T-helper 17 cell (primary cell): ENCODE measurements at regions not wholly inside any gene's neighbourhood (a gene's known extent, or its start where the extent isn't known, plus 50 kb on each side); places are given as distances from the start of the nearest gene placed in this dataset.

Source experiments
- ATAC-seq: fragments of 150-1000 bp; cut with Tn5 transposase; 2 replicates; pipeline ENCODE4 v1.10.0; 2021; ENCODE audit warnings: mild to moderate bottlenecking, moderate library complexity
- DNase-seq, 3 donors: peaks; one replicate each; pipeline versions ENCODE4 v3.0.0 to v3.0.0-alpha.2; 2020 to 2021
- H3K9me3 ChIP-seq: one replicate; pipeline ENCODE4 v1.7.0; 2013; ENCODE audit warnings: low read length, mild to moderate bottlenecking; ENCODE audit not compliant: control insufficient read depth, poor library complexity, severe bottlenecking
- H3K27ac Mint-ChIP-seq: one replicate; pipeline ENCODE4 v1.8.0; 2022; ENCODE audit warnings: mild to moderate bottlenecking, moderate library complexity, mixed read lengths
- H3K27me3 Mint-ChIP-seq: one replicate; pipeline ENCODE4 v1.8.0; 2022; ENCODE audit warnings: mixed read lengths
- H3K36me3 Mint-ChIP-seq: one replicate; pipeline ENCODE4 v1.8.0; 2022; ENCODE audit warnings: low read depth, mixed read lengths
- H3K4me1 Mint-ChIP-seq: one replicate; pipeline ENCODE4 v1.8.0; 2022; ENCODE audit warnings: mild to moderate bottlenecking, mixed read lengths
- H3K4me3 Mint-ChIP-seq: one replicate; pipeline ENCODE4 v1.8.0; 2022; ENCODE audit warnings: mild to moderate bottlenecking, moderate library complexity, mixed read lengths

DNA sequence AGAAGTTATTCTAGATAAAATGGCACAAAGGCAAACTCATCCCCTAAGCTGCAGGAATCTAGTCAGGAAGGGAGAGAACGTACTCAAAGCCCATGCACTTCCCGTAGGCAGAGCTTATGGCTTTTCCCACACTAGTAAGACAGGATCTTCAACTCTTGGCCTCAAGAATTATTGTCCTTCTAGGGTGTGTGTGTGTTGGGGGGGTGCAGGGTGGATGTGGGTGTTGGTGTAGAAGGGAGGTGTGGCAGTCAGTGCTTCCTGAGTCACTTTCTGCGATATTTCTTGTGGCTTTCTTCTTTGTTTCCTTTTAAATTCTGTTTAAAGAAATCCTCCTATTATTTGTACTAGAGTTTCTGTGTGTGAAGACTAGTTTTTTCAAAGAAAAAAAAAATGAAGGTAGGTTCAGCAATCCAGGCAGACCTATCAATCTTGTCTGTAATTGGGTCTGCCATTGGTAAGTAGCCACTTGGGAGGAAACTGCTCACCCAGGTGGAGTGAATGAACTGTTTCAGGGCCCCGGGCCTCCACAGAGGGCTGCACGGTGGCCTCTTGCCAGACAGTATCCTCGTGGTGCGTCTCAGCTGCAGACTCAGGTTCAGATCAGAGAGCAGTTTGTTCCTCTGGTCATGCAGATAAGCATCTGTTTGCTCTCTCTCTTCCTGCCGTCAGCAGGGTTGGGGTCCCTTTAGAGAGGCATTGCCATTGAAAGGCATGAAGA is 131.9 kb downstream of the NPR3 start:
- Mint-ChIP-seq H3K27me3 (no peaks in the 10 kb centered on the region), H3K36me3 (no peaks in the 10 kb centered on the region), H3K27ac (no peak overlapping the region), H3K4me3 (no peak overlapping the region), H3K4me1 (no peaks in the 10 kb centered on the region)
- no peak for ATAC-seq
- DNase-seq, result no peak
- H3K9me3 ChIP-seq, result peaks cover 3% of the 10 kb centered on the region

DNA sequence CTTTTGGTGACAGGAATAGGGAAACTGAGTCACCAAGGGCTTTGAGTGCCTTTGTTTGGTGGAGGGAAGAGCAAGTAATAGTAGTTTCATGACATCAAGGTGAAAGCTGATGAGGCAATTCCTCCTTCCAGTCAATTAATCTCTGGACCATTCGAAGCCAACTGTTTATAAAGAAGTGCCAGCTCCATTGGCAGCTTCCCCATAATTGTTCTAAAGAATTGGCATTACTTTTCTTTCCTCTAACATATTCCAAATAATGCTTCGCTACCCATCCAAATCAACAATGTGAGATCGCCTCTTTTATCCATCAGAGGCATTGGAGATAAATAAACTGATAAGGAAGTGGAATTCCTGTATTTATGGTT is 132.4 kb downstream of the NPR3 start:
- H3K27me3 Mint-ChIP-seq, result no peaks in the 10 kb centered on the region
- H3K9me3 ChIP-seq, result peaks cover 3% of the 10 kb centered on the region
- no peak for DNase-seq
- H3K27ac Mint-ChIP-seq, result no peak overlapping the region
- no peaks in the 10 kb centered on the region for H3K4me1 Mint-ChIP-seq
- no peak for ATAC-seq
- H3K4me3 Mint-ChIP-seq, result no peak overlapping the region
- no peaks in the 10 kb centered on the region for H3K36me3 Mint-ChIP-seq

GRCh38 chr5:32845171-32845570 is 134.1 kb downstream of the NPR3 start:
- Mint-ChIP-seq H3K36me3 (no peaks in the 10 kb centered on the region), H3K27ac (no peak overlapping the region), H3K4me1 (no peaks in the 10 kb centered on the region), H3K4me3 (no peak overlapping the region), H3K27me3 (no peaks in the 10 kb centered on the region)
- no peak for DNase-seq
- peaks cover 3% of the 10 kb centered on the region for H3K9me3 ChIP-seq
- no peak for ATAC-seq

GRCh38 chr5:32848120-32848519 is 137.0 kb downstream of the NPR3 start:
- Mint-ChIP-seq H3K27ac (no peak overlapping the region), H3K4me1 (no peaks in the 10 kb centered on the region), H3K36me3 (peaks cover 3% of the 10 kb centered on the region), H3K4me3 (no peak overlapping the region), H3K27me3 (peaks cover 5% of the 10 kb centered on the region)
- ATAC-seq (no peak), DNase-seq (no peak)
- peaks cover 3% of the 10 kb centered on the region for H3K9me3 ChIP-seq

DNA sequence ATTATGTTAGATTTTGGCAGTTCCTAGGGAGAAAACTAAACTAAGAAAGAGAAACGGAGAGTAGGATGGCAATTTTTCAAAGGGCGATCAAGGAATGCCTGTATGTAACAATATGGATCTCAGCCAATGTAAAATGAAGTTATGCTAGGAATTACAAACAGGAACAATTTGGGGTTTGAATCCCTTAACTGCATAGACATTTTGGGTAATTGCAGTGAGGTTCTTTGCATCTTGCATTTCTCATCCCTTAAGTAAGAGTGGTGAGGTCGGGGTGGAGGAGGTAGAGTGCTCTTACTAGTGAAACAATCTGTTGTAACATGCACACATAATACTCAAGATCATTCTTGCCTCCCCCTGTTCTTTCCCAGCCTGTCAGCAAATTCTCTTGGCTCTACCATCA is 137.6 kb downstream of the NPR3 start:
- DNase-seq, result no peak
- H3K9me3 ChIP-seq, result peaks cover 3% of the 10 kb centered on the region
- Mint-ChIP-seq H3K4me1 (no peaks in the 10 kb centered on the region), H3K4me3 (no peak overlapping the region), H3K36me3 (peaks cover 3% of the 10 kb centered on the region), H3K27me3 (peaks cover 5% of the 10 kb centered on the region), H3K27ac (no peak overlapping the region)
- no peak for ATAC-seq

DNA sequence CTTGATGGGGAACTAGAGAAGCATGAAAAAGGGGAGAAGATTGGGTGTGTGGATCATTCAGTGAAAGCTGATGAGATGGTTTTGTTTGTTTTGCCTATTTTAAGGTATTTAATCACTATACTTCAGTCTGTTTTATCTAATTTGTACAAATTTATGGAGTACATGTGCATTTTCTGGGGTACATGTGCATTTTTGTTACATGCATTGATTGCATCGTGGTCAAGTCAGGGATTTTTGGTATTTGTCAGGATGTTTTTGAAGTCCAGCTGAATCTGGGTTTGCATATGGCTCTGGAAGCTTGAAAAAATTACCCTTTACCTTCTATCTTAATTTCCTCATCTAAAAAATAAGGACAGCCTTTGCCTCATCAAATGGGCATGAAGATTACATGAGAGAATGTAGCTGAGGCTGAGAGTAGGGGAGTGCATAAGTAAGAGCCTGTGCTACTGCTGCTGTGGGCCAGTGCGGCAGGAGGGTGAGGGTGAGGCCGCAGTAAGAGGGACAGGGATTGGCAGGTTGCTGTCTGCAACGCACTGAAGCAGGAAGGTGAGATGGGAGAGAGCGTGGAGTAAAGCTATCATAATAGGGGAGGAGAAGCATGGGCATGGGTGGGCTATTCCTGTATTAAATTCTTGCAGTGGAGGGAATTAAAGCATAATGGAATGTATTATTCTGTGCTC is 139.8 kb downstream of the NPR3 start:
- Mint-ChIP-seq H3K27ac (no peak overlapping the region), H3K4me3 (no peak overlapping the region), H3K36me3 (peaks cover 3% of the 10 kb centered on the region), H3K4me1 (no peaks in the 10 kb centered on the region), H3K27me3 (peaks cover 5% of the 10 kb centered on the region)
- H3K9me3 ChIP-seq, result peaks cover 3% of the 10 kb centered on the region
- ATAC-seq (no peak), DNase-seq (no peak)

DNA sequence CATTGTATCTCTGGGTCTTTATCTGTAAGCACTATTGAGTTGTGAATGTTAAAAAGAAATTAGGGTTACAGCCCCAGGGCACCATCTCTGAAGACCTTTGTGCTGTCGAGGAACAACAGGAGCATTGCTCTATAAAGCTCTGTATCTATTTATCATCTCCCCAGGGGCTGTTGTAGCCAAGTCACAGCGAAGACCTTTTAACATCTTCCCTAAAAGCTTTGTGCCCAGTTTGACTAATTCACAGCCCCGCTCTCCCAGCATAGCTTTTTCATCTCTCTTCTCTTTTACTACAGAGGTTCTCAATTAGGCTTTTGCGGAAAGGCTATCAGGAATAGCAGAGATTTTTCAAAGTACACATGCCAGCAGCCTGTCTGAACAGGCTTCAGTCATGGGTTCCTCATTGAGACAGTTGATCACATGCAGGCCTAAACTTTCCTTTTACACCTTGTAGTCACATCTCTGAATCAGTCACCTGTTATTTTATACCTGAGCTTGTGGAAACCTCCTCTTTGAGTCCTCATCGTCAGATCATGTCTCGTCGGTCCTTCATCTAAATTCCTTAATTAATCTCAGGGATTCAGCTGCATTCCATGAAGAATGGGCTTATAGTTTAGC is 140.5 kb downstream of the NPR3 start:
- peaks cover 3% of the 10 kb centered on the region for H3K36me3 Mint-ChIP-seq
- no peaks in the 10 kb centered on the region for H3K4me1 Mint-ChIP-seq
- H3K9me3 ChIP-seq, result peaks cover 3% of the 10 kb centered on the region
- ATAC-seq (no peak), DNase-seq (no peak)
- no peak overlapping the region for H3K4me3 Mint-ChIP-seq
- H3K27ac Mint-ChIP-seq, result no peak overlapping the region
- H3K27me3 Mint-ChIP-seq, result peaks cover 5% of the 10 kb centered on the region

DNA sequence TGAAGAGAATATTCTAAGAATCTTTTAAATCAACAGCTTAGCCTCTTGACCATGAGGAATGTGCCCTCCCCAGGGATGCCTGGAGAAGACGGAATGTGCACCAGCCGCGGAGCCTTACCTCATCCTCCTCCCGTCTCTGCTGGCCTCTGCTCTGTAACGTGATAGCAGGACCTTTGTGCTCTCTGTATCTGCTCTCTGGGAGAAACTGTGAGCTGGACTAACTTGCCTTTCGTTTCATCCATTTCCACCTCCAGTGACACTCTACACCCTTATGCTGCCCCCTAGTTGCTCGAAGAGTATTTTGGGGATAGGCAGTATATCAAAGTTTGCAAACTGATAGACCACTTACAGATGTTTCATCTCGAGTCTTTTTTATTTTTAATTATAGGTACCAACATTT is 141.4 kb downstream of the NPR3 start:
- DNase-seq, result no peak
- no peak overlapping the region for H3K27ac Mint-ChIP-seq
- H3K4me3 Mint-ChIP-seq, result no peak overlapping the region
- no peaks in the 10 kb centered on the region for H3K4me1 Mint-ChIP-seq
- peaks cover 3% of the 10 kb centered on the region for H3K36me3 Mint-ChIP-seq
- peaks cover 5% of the 10 kb centered on the region for H3K27me3 Mint-ChIP-seq
- H3K9me3 ChIP-seq, result no peaks in the 10 kb centered on the region
- ATAC-seq, result no peak

DNA sequence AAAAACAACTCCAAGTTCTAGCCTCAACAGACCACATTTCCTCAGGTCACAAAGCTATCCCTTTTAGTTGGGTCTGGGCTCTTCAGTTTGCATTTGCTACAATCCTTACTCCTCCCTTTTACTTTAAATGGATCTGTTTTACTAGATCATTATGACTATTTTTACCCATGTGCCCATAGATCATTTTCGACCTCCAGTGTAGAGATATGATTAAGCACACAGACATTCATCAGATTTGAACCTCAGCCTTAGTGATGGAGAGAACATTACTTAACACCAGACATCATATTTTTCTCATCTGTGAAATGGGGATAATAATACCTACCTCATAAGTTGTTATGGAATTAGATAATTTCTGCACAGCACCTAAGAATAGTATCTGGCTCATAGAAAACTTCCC is 141.9 kb downstream of the NPR3 start:
- H3K9me3 ChIP-seq, result no peaks in the 10 kb centered on the region
- DNase-seq (no peak), ATAC-seq (no peak)
- H3K4me3 Mint-ChIP-seq, result no peak overlapping the region
- H3K4me1 Mint-ChIP-seq, result no peaks in the 10 kb centered on the region
- H3K36me3 Mint-ChIP-seq, result peaks cover 3% of the 10 kb centered on the region
- H3K27me3 Mint-ChIP-seq, result peaks cover 5% of the 10 kb centered on the region
- no peak overlapping the region for H3K27ac Mint-ChIP-seq

GRCh38 chr5:32854473-32854872 is 143.4 kb downstream of the NPR3 start:
- Mint-ChIP-seq H3K4me3 (no peak overlapping the region), H3K27ac (no peak overlapping the region), H3K4me1 (no peaks in the 10 kb centered on the region), H3K27me3 (peaks cover 5% of the 10 kb centered on the region), H3K36me3 (peaks cover 3% of the 10 kb centered on the region)
- DNase-seq (no peak), ATAC-seq (no peak)
- H3K9me3 ChIP-seq, result no peaks in the 10 kb centered on the region

DNA sequence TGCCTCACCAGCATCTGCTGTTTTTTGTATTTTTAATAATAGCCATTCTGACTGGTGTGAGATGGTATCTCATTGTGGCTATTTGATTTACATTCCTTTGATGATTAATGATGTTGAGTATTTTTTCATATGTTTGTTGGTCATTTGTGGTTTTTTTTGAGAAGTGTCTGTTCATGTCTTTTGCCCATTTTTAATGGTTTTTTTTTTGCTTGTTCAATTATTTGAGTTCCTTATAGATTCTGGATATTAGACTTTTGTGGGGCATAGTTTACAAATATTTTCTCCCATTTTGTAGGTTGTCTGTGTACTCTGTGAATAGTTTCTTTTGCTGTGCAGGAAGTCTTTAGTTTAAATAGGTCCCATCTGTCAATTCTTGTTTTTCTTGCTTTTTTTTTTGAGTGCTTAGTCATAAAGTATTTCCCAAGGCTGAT is 148.1 kb downstream of the NPR3 start:
- DNase-seq, result no peak

DNA sequence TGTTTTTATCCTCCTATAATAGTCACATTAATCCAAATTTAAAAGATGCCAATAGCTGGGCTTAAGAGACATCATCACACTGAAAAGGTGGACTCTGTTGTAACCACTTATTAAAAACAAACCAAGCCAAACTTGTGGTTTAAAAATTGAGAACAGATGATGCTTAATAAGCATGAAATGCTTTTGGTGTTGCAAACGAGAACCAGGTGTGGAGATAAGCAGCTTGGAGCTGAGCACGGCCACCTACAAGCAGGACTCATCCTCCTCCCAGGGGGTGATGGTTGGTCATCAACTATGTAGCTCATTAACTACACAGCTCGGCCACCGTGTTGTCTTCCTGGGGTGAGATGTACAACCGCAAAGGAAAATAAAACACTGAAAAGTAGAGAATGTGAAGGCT is 154.4 kb downstream of the NPR3 start:
- no peak overlapping the region for H3K4me3 Mint-ChIP-seq
- no peaks in the 10 kb centered on the region for H3K36me3 Mint-ChIP-seq
- H3K27me3 Mint-ChIP-seq, result no peaks in the 10 kb centered on the region
- H3K27ac Mint-ChIP-seq, result no peak overlapping the region
- ATAC-seq, result no peak
- H3K9me3 ChIP-seq, result no peaks in the 10 kb centered on the region
- no peaks in the 10 kb centered on the region for H3K4me1 Mint-ChIP-seq
- DNase-seq, result no peak

More for the DNA sequence above, 148.1 kb downstream of the NPR3 start:
- Mint-ChIP-seq H3K4me3 (no peak overlapping the region), H3K27ac (no peak overlapping the region), H3K4me1 (no peaks in the 10 kb centered on the region), H3K27me3 (no peaks in the 10 kb centered on the region), H3K36me3 (no peaks in the 10 kb centered on the region)
- ATAC-seq, result no peak
- H3K9me3 ChIP-seq, result no peaks in the 10 kb centered on the region

DNA sequence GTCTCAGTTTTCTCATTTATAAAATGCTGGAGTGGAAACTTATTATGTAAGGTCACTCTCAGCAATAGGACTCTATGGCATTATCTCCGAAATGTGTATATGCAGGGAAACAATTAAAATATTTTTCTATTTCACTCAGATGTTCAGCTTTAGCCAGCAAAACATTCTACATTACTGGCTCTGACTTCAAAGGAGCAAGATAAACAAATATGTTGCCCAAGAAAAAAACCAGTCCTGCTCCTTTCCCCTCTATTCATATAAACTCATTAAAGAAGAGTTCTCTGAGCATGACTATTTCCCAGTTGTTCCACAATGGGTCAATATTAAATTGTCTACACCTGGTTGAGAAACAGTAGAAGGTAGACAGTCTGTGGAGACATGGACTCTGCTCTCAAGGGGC is 155.0 kb downstream of the NPR3 start:
- H3K9me3 ChIP-seq, result no peaks in the 10 kb centered on the region
- Mint-ChIP-seq H3K4me1 (no peaks in the 10 kb centered on the region), H3K4me3 (no peak overlapping the region), H3K36me3 (no peaks in the 10 kb centered on the region), H3K27me3 (no peaks in the 10 kb centered on the region), H3K27ac (no peak overlapping the region)
- DNase-seq (no peak), ATAC-seq (no peak)

GRCh38 chr5:32869216-32869615 is 158.1 kb downstream of the NPR3 start:
- H3K27me3 Mint-ChIP-seq, result no peaks in the 10 kb centered on the region
- DNase-seq (no peak), ATAC-seq (no peak)
- no peaks in the 10 kb centered on the region for H3K9me3 ChIP-seq
- no peaks in the 10 kb centered on the region for H3K36me3 Mint-ChIP-seq
- H3K4me1 Mint-ChIP-seq, result no peaks in the 10 kb centered on the region
- H3K27ac Mint-ChIP-seq, result no peak overlapping the region
- no peak overlapping the region for H3K4me3 Mint-ChIP-seq
